ENCODE measurements at regions not wholly inside any gene's neighbourhood (a gene's known extent, or its start where the extent isn't known, plus 50 kb on each side); places are given as distances from the start of the nearest gene placed in this dataset.

DNA sequence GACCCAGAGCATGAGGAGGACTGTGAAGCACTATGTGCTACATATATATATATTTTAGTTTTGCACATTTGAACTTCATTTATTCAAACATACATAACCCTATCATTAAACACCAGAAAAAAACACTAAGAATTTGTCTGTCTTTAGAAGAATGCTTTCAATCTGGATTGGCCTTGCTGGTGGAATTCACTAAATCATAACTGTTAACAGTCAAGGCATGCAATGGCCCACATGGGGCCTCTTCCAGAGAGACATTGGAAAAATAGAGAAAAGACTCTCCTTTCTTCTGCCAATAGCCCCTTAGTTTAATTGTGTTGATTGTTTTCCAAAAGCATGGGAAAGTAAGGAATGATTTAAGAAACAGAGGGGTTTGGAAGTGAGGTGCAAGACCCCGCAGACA lies 77.9 kb downstream of the MRPL32 start:
- Histone ChIP-seq H3K36me3 (no peaks in the 10 kb centered on the region), H3K9me3 (no peaks in the 10 kb centered on the region), H3K4me1 (no peaks in the 10 kb centered on the region), H3K4me3 (no peak overlapping the region), H3K27me3 (no peaks in the 10 kb centered on the region), H3K27ac (no peak overlapping the region)
- WGBS, 2 donors (ENCODE audit: low coverage in 1 of 2) = 100% methylated on average over 1 of the region's 1 CpG; no CpG with 5 or more reads in 1 of the 2 donors
- TF ChIP-seq, protein P1, sequence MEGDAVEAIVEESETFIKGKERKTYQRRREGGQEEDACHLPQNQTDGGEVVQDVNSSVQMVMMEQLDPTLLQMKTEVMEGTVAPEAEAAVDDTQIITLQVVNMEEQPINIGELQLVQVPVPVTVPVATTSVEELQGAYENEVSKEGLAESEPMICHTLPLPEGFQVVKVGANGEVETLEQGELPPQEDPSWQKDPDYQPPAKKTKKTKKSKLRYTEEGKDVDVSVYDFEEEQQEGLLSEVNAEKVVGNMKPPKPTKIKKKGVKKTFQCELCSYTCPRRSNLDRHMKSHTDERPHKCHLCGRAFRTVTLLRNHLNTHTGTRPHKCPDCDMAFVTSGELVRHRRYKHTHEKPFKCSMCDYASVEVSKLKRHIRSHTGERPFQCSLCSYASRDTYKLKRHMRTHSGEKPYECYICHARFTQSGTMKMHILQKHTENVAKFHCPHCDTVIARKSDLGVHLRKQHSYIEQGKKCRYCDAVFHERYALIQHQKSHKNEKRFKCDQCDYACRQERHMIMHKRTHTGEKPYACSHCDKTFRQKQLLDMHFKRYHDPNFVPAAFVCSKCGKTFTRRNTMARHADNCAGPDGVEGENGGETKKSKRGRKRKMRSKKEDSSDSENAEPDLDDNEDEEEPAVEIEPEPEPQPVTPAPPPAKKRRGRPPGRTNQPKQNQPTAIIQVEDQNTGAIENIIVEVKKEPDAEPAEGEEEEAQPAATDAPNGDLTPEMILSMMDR (IDR thresholded peaks at IDR 0.05) = no peak
- TF ChIP-seq EP300 (IDR thresholded peaks at IDR 0.05; ENCODE audit: low read depth) = no peak
- no peak for TF ChIP-seq POLR2A (IDR thresholded peaks at IDR 0.05)
- TF ChIP-seq POLR2AphosphoS5 (IDR thresholded peaks at IDR 0.05) = no peak
- no peak for DNase-seq
- intact Hi-C loops (cut with DNase I; ENCODE audit: low total_unique reads) = no loop called here
- in situ Hi-C loops (cut with MboI; ENCODE audit: low pct_ligation_motif_present in 1 of 4, low pct_unique_long_range_greater_than_20kb in 1 of 4, low sequenced_read_pairs in 3 of 4) = no loop called here

DNA sequence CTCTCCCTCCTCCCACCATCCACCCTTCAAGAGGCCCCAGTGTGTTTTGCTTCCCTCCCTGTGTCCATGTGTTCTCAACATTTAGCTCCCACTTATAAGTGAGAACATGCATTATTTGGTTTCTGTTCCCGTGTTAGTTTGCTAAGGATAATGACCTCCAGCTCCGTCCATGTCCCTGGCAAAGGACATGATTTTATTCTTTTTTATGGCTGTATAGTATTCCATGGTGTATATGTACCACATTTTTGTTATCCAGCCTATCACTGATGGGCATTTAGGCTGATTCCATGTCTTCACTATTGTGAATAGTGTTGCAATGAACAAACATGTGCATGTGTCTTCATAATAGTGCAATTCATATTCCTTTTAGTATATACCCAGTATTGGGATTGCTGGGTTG lies 79.7 kb downstream of the MRPL32 start:
- Histone ChIP-seq H3K27me3 (no peaks in the 10 kb centered on the region), H3K9me3 (no peaks in the 10 kb centered on the region), H3K27ac (no peak overlapping the region), H3K36me3 (no peaks in the 10 kb centered on the region), H3K4me3 (no peak overlapping the region), H3K4me1 (no peaks in the 10 kb centered on the region)
- TF ChIP-seq EP300 (IDR thresholded peaks at IDR 0.05; ENCODE audit: low read depth) (no peak), POLR2AphosphoS5 (IDR thresholded peaks at IDR 0.05) (no peak)
- TF ChIP-seq, protein P1 (IDR thresholded peaks at IDR 0.05) = no peak
- no peak for DNase-seq
- 80% methylated on average over 2 of the region's 2 CpGs; no CpG with 5 or more reads in 1 of the 2 donors for WGBS, 2 donors (ENCODE audit: low coverage in 1 of 2)
- in situ Hi-C loops (cut with MboI; ENCODE audit: low pct_ligation_motif_present in 1 of 4, low pct_unique_long_range_greater_than_20kb in 1 of 4, low sequenced_read_pairs in 3 of 4) = no loop called here
- intact Hi-C loops (cut with DNase I; ENCODE audit: low total_unique reads) = no loop called here

GRCh38 chr7:43014406-43014805 lies 82.2 kb downstream of the MRPL32 start:
- Histone ChIP-seq H3K9me3 (no peaks in the 10 kb centered on the region), H3K27ac (no peak overlapping the region), H3K4me1 (no peaks in the 10 kb centered on the region), H3K36me3 (no peaks in the 10 kb centered on the region), H3K27me3 (no peaks in the 10 kb centered on the region), H3K4me3 (no peak overlapping the region)
- DNase-seq = no peak
- intact Hi-C loops (cut with DNase I; ENCODE audit: low total_unique reads) = no loop called here
- WGBS, 2 donors (ENCODE audit: low coverage in 1 of 2) = 86 to 91% methylated on average over 4 of the region's 4 CpGs
- in situ Hi-C loops (cut with MboI; ENCODE audit: low pct_ligation_motif_present in 1 of 4, low pct_unique_long_range_greater_than_20kb in 1 of 4, low sequenced_read_pairs in 3 of 4) = no loop called here
- no peak for TF ChIP-seq POLR2AphosphoS5 (IDR thresholded peaks at IDR 0.05)
- TF ChIP-seq EP300 (IDR thresholded peaks at IDR 0.05; ENCODE audit: low read depth) = no peak
- TF ChIP-seq, protein P1 (IDR thresholded peaks at IDR 0.05) = no peak
- no peak for TF ChIP-seq POLR2A (IDR thresholded peaks at IDR 0.05)

- H3K4me1 ChIP-seq = no peaks in the 10 kb centered on the region
- DNase-seq = no peak
- TF ChIP-seq EP300 (IDR thresholded peaks at IDR 0.05; ENCODE audit: low read depth) = no peak
- TF ChIP-seq POLR2A (IDR thresholded peaks at IDR 0.05) = no peak
- TF ChIP-seq POLR2AphosphoS5 (IDR thresholded peaks at IDR 0.05) = no peak
- TF ChIP-seq, protein P1 (IDR thresholded peaks at IDR 0.05) = no peak
- H3K4me3 ChIP-seq = no peak overlapping the region
- intact Hi-C loops (cut with DNase I; ENCODE audit: low total_unique reads) = no loop called here
- in situ Hi-C loops (cut with MboI; ENCODE audit: low pct_ligation_motif_present in 1 of 4, low pct_unique_long_range_greater_than_20kb in 1 of 4, low sequenced_read_pairs in 3 of 4) = no loop called here
- no peaks in the 10 kb centered on the region for H3K27me3 ChIP-seq
- H3K36me3 ChIP-seq = no peaks in the 10 kb centered on the region
- no peaks in the 10 kb centered on the region for H3K9me3 ChIP-seq
- 80 to 89% methylated on average over 3 to 4 of the region's 4 CpGs for WGBS, 2 donors (ENCODE audit: low coverage in 1 of 2)
- H3K27ac ChIP-seq = no peak overlapping the region
Measured at GRCh38 chr7:43015301-43015700, 83.1 kb downstream of the MRPL32 start.
